ENCODE measurements at regions not wholly inside any gene's neighbourhood (a gene's known extent, or its start where the extent isn't known, plus 50 kb on each side); places are given as distances from the start of the nearest gene placed in this dataset.

- Mint-ChIP-seq H3K9me3 (no peaks in the 10 kb centered on the region), H3K36me3 (ENCODE audit: low read depth) (no peaks in the 10 kb centered on the region), H3K27me3 (ENCODE audit: insufficient read depth) (no peaks in the 10 kb centered on the region), H3K4me1 (no peaks in the 10 kb centered on the region), H3K27ac (no peak overlapping the region), H3K4me3 (no peak overlapping the region)
- Histone ChIP-seq H3K4me3 (ENCODE audit: low read length) (no peak overlapping the region), H3K27me3 (ENCODE audit: control insufficient read depth, insufficient read depth, low read length, poor library complexity, severe bottlenecking) (no peaks in the 10 kb centered on the region), H3K9me3 (ENCODE audit: control insufficient read depth, low read length) (no peaks in the 10 kb centered on the region), H3K36me3 (ENCODE audit: control insufficient read depth, insufficient read depth, low read length) (no peaks in the 10 kb centered on the region), H3K27ac (ENCODE audit: low read depth, low read length) (no peak overlapping the region), H3K4me1 (ENCODE audit: control insufficient read depth, insufficient read depth, low read length) (no peaks in the 10 kb centered on the region), H3K9ac (ENCODE audit: extremely low read depth, low read length, poor library complexity, severe bottlenecking) (no peak overlapping the region)
- no peak for DNase-seq
- TF ChIP-seq CTCF (conservative IDR thresholded peaks at IDR 0.05): no peak
- WGBS, 2 experiments (ENCODE audit: insufficient coverage in 1 of 2, insufficient read length in 1 of 2): 92% methylated on average over 1 of the region's 2 CpGs; no CpG with 5 or more reads in 1 of the 2 experiments
Measured at GRCh38 chr14:86501611-86502010, 971.7 kb downstream of the FLRT2 start.

- Histone ChIP-seq H3K36me3 (ENCODE audit: control insufficient read depth, insufficient read depth, low read length) (no peaks in the 10 kb centered on the region), H3K4me1 (ENCODE audit: control insufficient read depth, insufficient read depth, low read length) (no peaks in the 10 kb centered on the region), H3K27ac (ENCODE audit: low read depth, low read length) (no peak overlapping the region), H3K27me3 (ENCODE audit: control insufficient read depth, insufficient read depth, low read length, poor library complexity, severe bottlenecking) (no peaks in the 10 kb centered on the region), H3K9ac (ENCODE audit: extremely low read depth, low read length, poor library complexity, severe bottlenecking) (no peak overlapping the region), H3K4me3 (ENCODE audit: low read length) (no peak overlapping the region), H3K9me3 (ENCODE audit: control insufficient read depth, low read length) (no peaks in the 10 kb centered on the region)
- Mint-ChIP-seq H3K4me1 (no peaks in the 10 kb centered on the region), H3K36me3 (ENCODE audit: low read depth) (no peaks in the 10 kb centered on the region), H3K9me3 (no peaks in the 10 kb centered on the region), H3K27ac (no peak overlapping the region), H3K4me3 (no peak overlapping the region), H3K27me3 (ENCODE audit: insufficient read depth) (peaks cover 2% of the 10 kb centered on the region)
- TF ChIP-seq CTCF (conservative IDR thresholded peaks at IDR 0.05): no peak
- 89% methylated on average over 3 of the region's 3 CpGs; no CpG with 5 or more reads in 1 of the 2 experiments for WGBS, 2 experiments (ENCODE audit: insufficient coverage in 1 of 2, insufficient read length in 1 of 2)
- DNase-seq: no peak
Measured at GRCh38 chr14:86491743-86492142, 961.8 kb downstream of the FLRT2 start.

- H3K27me3 Mint-ChIP-seq (ENCODE audit: insufficient read depth): no peaks in the 10 kb centered on the region
- H3K4me1 Mint-ChIP-seq: peaks cover 8% of the 10 kb centered on the region
- no peaks in the 10 kb centered on the region for H3K9me3 ChIP-seq (ENCODE audit: control insufficient read depth, low read length)
- H3K36me3 ChIP-seq (ENCODE audit: control insufficient read depth, insufficient read depth, low read length): no peaks in the 10 kb centered on the region
- no peak overlapping the region for H3K4me3 ChIP-seq (ENCODE audit: low read length)
- H3K9me3 Mint-ChIP-seq: no peaks in the 10 kb centered on the region
- no peak overlapping the region for H3K4me3 Mint-ChIP-seq
- no peak for TF ChIP-seq CTCF (conservative IDR thresholded peaks at IDR 0.05)
- peaks cover 7% of the 10 kb centered on the region for H3K4me1 ChIP-seq (ENCODE audit: control insufficient read depth, insufficient read depth, low read length)
- no peaks in the 10 kb centered on the region for H3K36me3 Mint-ChIP-seq (ENCODE audit: low read depth)
- no peak overlapping the region for H3K27ac ChIP-seq (ENCODE audit: low read depth, low read length)
- H3K27me3 ChIP-seq (ENCODE audit: control insufficient read depth, insufficient read depth, low read length, poor library complexity, severe bottlenecking): no peaks in the 10 kb centered on the region
- H3K9ac ChIP-seq (ENCODE audit: extremely low read depth, low read length, poor library complexity, severe bottlenecking): no peak overlapping the region
- DNase-seq: no peak
- H3K27ac Mint-ChIP-seq: no peak overlapping the region
Measured at GRCh38 chr14:86481104-86481503, 951.2 kb downstream of the FLRT2 start.

All from endodermal cell (in vitro differentiated cells).